BJ (cell line): ENCODE measurements at regions not wholly inside any gene's neighbourhood (a gene's known extent, or its start where the extent isn't known, plus 50 kb on each side); places are given as distances from the start of the nearest gene placed in this dataset.

Experiments used
- CTCF ChIA-PET: fragments of 350-600 bp; formaldehyde crosslinking; extraction: SDS; loops from one replicate; lab custom pipeline; 2021; ENCODE audit warnings: antibody characterized with exemption, inconsistent platforms; lab: Yijun Ruan, JAX
- POLR2A ChIA-PET: fragments of 300-600 bp; sonication (Branson Sonifier 250); formaldehyde crosslinking; extraction: SDS; loops from one replicate; lab custom pipeline; 2021; ENCODE audit warnings: antibody characterized with exemption; lab: Charles Lee
- DNase-seq: peaks from one replicate; pipeline ENCODE4 v3.0.0-alpha.2; 2011; ENCODE audit warnings: low read depth
- H3K27me3 ChIP-seq: 2 replicates; pipeline ENCODE4 v1.6.0; 2011; ENCODE audit warnings: low read length; ENCODE audit not compliant: control insufficient read depth, insufficient read depth
- H3K36me3 ChIP-seq: 2 replicates; pipeline ENCODE4 v1.5.1; 2011; ENCODE audit warnings: low read length; ENCODE audit not compliant: control insufficient read depth, insufficient read depth
- H3K4me3 ChIP-seq: 2 replicates; pipeline ENCODE4 v1.5.1; 2011; ENCODE audit warnings: low read depth, mild to moderate bottlenecking, control low read depth, low read length
- CTCF ChIP-seq: IDR thresholded peaks from 2 replicates; pipeline ENCODE4 v1.5.1; 2011; ENCODE audit warnings: low read depth, mild to moderate bottlenecking, control low read depth, inconsistent platforms, low read length, moderate library complexity; ENCODE audit not compliant: insufficient read depth

- no peaks in the 10 kb centered on the region for H3K36me3 ChIP-seq
Measured at GRCh38 chr14:85093631-85094330, 436.2 kb upstream of the FLRT2 start.

GRCh38 chr14:85102591-85102990, 427.4 kb upstream of the FLRT2 start:
- Histone ChIP-seq H3K27me3 (no peaks in the 10 kb centered on the region), H3K36me3 (no peaks in the 10 kb centered on the region), H3K4me3 (no peak overlapping the region)
- POLR2A ChIA-PET, result no interaction called here
- CTCF ChIA-PET, result no interaction called here
- no peak for TF ChIP-seq CTCF
- DNase-seq, result no peak

More at GRCh38 chr14:85093631-85094330, 436.2 kb upstream of the FLRT2 start:
- H3K4me3 ChIP-seq, result no peak overlapping the region
- ChIA-PET POLR2A (no interaction called here), CTCF (no interaction called here)
- no peak for DNase-seq
- TF ChIP-seq CTCF, result no peak
- no peaks in the 10 kb centered on the region for H3K27me3 ChIP-seq

- no peak for TF ChIP-seq CTCF
- no peak for DNase-seq
- ChIA-PET CTCF (no interaction called here), POLR2A (no interaction called here)
- no peaks in the 10 kb centered on the region for H3K27me3 ChIP-seq
- H3K36me3 ChIP-seq, result no peaks in the 10 kb centered on the region
- no peak overlapping the region for H3K4me3 ChIP-seq
Measured at GRCh38 chr14:85106506-85106905, 423.4 kb upstream of the FLRT2 start.

- ChIA-PET CTCF (no interaction called here), POLR2A (no interaction called here)
- no peaks in the 10 kb centered on the region for H3K36me3 ChIP-seq
- DNase-seq, result no peak
- H3K4me3 ChIP-seq, result no peak overlapping the region
- H3K27me3 ChIP-seq, result no peaks in the 10 kb centered on the region
- TF ChIP-seq CTCF, result no peak
Measured at GRCh38 chr14:85112762-85113161, 417.2 kb upstream of the FLRT2 start.

GRCh38 chr14:85115921-85116320, 414.0 kb upstream of the FLRT2 start:
- Histone ChIP-seq H3K36me3 (no peaks in the 10 kb centered on the region), H3K27me3 (no peaks in the 10 kb centered on the region), H3K4me3 (no peak overlapping the region)
- CTCF ChIA-PET, result no interaction called here
- POLR2A ChIA-PET, result interaction anchor here (0.7 kb wide), 1 partner anchor 21 kb away, joined by 3 read pairs; no protein-coding TSS in a partner anchor
- no peak for TF ChIP-seq CTCF
- no peak for DNase-seq
